ENCODE measurements at regions not wholly inside any gene's neighbourhood (a gene's known extent, or its start where the extent isn't known, plus 50 kb on each side); places are given as distances from the start of the nearest gene placed in this dataset.

DNA sequence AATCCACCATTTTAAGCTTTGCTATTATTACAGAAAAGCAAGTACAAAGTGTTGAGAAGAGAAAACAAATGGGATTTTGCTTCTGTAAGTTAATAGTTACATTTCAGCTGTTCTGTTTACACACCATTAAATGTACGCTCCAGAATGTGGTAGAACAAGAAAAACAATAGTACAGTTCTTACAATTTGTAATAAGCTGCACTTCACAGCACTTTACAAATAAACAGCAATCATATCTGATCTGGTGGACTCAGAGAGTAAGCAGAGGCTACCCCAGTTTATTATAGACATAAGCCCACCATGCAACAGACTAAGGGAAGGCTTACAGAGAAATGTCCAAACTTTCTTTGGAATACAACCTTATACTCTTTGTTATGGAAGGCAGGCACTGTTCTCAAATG is 126.4 kb downstream of the OXSM start:
- TF ChIP-seq, protein P1, sequence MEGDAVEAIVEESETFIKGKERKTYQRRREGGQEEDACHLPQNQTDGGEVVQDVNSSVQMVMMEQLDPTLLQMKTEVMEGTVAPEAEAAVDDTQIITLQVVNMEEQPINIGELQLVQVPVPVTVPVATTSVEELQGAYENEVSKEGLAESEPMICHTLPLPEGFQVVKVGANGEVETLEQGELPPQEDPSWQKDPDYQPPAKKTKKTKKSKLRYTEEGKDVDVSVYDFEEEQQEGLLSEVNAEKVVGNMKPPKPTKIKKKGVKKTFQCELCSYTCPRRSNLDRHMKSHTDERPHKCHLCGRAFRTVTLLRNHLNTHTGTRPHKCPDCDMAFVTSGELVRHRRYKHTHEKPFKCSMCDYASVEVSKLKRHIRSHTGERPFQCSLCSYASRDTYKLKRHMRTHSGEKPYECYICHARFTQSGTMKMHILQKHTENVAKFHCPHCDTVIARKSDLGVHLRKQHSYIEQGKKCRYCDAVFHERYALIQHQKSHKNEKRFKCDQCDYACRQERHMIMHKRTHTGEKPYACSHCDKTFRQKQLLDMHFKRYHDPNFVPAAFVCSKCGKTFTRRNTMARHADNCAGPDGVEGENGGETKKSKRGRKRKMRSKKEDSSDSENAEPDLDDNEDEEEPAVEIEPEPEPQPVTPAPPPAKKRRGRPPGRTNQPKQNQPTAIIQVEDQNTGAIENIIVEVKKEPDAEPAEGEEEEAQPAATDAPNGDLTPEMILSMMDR (IDR thresholded peaks at IDR 0.05) = no peak
- TF ChIP-seq POLR2A (IDR thresholded peaks at IDR 0.05) (no peak), POLR2AphosphoS5 (IDR thresholded peaks at IDR 0.05; ENCODE audit: insufficient read depth in 1 of 2, low read depth in 1 of 2) (no peak)

Measured in vagina (tissue), 2 donors.